DMS114 treated with DMSO at 0.1 percent for 48 hours (cell line): ENCODE measurements at regions not wholly inside any gene's neighbourhood (a gene's known extent, or its start where the extent isn't known, plus 50 kb on each side); places are given as distances from the start of the nearest gene placed in this dataset.

Source experiments
- DNase-seq: peaks from one replicate; lab custom pipeline; 2025; ENCODE audit not compliant: unreplicated experiment; lab: John Stamatoyannopoulos, UW

DNA sequence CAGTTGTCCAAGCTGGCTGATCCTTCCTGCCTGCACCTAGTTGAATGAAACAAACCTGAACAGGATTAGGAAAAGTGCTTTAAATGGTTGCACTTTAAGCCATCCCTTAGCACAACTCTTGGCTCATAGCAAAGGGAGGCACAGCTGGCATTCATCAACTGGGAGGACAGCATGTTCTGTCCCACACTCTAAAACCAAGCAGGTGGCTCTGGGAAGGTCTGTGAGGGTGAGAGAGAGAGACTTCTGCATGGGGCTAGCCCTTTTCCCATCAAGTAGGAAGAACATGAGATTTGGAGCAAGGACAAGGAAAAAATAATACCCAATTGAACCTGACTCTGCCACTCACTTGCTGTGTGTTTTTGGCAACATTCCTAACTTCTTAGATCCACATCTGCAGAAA, 140.9 kb upstream of the CCL2 start:
- no peak for DNase-seq

DNA sequence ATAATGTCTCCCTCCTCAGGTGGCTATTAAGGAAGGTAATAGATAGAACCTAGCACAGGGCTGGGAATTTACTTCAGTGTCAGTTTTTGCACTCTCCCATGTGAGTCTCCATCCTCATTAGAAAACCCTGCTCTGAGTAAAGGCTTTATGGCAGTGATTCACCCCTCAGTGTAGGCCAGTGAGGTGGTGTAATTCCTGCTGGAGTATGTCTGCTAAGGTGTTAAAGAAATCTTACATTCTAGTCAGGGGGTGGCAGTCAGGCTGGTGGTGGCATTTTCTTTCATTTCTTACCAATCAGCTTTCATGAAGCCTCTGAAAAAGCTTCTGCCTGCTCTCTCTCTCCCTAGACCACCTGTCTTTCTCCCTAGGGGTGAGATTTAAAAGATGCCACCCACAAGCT, 138.8 kb upstream of the CCL2 start:
- DNase-seq: no peak

DNA sequence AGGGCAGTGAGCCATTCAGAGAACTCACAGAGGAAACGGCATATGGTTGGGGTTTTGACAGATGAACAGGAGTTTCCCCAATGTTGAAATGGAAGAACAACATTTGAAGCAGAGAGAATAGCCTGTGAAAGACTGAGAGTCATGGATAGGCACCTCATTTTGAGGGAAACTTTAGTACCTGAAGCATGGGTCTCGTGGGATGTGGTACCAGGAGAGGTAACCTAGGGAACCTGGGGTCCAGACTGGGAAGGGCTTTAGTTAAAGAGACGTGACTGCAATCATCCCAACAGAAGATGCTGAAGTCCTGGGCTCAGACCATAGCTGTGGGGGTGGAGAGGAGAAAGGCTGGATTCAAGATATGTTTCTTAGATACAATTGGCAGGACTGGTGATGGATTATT, 137.8 kb upstream of the CCL2 start:
- no peak for DNase-seq

DNA sequence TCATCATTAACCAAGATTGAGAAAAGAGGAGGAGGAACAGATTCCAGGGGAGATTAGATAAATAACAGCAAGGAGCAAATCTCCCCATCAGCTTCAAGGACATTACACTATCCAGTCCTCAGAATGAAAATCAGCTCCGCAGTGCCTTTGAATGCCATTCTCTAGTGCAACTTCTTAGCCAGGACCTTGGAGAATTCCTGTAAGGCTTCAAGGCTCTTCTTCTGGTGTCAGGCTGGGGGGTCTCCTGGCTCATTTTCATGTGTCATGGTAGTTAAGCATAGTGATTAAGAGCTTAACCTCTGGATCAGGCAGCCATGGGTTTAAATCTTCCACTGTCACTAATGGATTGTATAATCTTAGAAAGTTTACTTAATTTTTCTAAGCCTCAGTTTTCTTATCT, 137.3 kb upstream of the CCL2 start:
- no peak for DNase-seq

DNA sequence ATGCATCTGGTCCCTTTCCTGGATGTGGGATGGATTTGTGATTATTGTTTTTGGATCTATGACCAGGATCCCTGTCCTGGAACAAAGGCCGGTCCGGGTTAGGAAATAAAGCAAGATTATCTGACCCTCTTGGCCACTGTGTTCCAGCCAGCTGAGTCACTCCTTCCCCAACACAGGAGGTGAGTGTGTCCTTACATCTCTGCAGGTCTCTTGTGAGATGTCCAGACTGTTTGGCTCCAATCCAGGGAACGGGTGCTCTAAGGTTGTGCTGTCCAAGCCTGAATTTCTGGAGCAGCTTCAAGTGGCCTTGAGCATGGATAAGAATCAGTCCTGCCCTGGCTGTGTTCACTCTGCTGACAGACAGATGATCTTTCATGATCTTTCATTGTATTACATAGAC, 136.5 kb upstream of the CCL2 start:
- no peak for DNase-seq

DNA sequence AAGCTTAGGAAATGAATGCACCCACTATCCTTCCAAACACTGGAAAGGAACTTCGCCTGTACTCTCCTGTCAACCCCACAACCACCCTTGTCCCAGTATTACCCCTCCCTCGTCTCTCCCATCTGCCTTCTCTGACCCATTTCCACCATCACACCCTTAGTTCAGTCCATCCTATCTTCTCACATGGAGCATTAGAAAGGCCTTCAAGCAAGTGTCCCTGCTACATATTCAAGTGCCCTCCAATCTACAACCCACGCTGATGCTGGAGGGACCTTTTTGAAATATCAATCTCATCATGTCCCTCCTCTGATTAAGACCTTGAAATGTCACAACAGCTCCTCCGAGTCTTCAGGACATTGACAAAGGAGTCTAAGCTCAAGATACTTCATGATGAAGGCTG, 133.8 kb upstream of the CCL2 start:
- no peak for DNase-seq

DNA sequence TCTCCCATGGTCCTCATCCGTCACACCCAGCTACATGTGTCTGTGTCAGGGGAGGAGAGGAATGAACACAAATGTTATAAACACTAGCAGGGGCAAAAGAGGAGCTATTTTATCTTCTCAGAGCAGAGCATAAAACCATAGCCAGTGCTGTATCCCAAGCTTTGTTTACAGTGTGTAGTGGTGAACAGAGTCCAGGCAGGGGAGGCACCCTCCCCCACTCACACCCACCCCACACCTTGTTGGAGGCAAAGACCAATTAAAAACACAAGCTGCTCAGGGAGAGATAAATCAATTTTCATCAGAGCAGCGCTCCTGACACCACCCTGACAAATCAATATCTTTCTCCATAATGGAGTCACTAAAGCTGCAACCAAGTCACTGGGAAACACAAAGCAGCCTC, 132.6 kb upstream of the CCL2 start:
- DNase-seq: no peak

DNA sequence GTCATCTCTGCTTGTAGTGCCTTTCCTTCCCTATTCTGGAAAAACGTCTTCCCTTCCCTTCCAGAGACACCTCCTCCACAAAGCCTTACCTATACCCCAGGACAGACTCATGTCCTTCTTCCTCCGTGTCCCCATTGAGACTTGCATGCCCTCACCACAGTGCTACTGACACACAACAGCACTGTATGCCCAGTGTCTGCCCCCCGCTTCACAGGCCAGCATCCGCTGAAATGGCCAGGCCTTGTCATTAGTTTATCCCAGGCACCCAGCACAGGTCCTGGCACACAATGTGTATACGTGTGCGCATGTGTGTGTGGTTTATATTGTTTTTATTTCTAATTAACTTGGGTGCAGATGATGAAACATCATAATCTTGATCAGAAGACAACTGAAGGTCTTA, 130.1 kb upstream of the CCL2 start:
- DNase-seq: no peak

DNA sequence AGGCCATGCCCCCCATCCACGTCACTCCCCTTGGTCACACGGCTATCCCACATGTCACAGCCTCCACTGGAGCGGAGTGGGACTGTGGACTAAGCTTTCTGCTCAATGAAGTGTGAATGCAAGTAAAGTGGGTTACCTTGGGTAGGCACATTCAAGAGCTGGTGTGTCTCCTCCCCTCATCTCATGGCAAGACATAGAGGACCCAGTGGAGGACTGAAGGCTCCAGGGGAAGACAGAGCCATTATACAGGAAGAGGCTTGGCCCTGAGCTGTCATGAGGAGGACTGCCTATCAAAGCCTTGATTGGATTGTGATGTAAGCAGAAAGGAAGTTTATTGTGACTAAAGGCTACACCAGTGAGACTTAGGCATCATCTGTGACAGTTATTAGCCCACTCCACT, 129.2 kb upstream of the CCL2 start:
- DNase-seq: no peak

DNA sequence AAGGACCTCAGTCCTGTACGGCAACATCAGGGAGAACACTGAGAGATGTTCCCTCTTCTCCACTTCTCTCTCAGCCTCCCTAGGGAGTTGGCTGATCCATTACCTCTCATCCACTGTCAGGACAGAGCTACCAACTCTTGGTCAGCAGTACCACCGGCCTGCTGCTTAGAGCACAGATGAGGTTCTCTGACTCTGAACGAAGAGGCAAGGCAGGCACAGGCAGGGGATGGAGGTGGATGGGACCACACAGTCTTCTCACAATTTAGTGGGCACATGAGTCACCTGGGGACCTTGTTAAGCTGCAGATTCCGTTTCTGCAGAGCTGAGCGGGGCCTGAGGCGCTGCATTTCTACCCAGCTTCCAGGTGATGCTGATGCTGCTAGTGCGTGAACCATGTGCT, 128.6 kb upstream of the CCL2 start:
- DNase-seq: no peak

DNA sequence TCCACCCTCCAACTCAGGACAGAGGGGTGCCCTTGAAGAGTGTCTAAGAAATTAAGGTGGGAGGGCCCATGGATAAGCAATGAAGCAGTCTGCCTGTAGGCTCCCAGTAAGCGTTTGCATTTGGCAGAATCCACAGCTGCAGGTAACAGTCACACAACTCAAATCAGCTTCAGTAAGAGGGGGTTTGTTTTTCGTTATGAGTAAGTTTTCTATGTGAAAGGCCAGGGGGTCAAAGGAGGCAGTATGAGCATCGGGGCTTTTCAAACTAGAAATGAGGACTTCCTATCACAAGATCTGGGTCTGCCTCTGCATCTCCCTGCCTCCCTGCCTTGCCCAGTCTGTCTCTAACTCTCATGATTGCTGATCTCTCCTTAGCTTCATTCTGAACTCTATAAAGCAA, 128.1 kb upstream of the CCL2 start:
- no peak for DNase-seq

DNA sequence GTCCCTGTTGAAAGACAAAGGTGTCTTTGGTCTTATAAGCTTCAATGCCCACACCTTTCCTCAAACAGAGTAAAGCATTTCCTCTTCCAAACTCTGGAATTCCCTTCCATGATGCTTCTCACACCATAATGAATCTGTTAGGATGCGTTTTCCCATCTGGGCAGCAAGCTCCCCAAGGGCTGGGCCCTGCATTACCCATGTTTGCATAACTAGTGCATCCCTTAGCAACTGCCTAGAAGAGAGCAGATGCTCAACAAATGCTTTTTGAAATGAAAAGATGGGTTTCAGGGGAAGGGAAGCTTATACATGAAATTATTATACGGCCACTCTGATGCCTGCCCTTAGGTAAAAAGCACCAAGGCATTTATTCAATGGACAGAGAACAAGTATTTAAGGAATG, 124.5 kb upstream of the CCL2 start:
- DNase-seq: no peak

DNA sequence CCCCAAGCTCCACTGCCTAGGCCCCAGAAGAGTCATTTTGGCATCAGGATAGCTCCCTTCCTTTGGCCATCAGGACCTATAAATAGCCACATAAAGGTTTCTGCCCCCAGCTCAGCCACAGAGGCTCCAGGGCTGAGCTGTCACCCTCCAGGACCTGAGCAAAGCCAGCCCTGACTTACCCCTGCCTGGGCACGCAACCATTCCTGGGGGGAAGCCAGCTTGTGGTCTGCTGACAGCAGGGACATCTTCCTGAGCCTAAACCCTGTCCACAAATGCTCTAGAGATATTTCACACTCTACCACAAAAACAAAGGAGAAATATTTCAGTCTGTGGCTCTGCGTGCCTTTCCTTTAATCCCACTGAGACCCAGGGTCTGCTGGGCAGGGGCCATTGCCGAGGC, 123.7 kb upstream of the CCL2 start:
- no peak for DNase-seq

DNA sequence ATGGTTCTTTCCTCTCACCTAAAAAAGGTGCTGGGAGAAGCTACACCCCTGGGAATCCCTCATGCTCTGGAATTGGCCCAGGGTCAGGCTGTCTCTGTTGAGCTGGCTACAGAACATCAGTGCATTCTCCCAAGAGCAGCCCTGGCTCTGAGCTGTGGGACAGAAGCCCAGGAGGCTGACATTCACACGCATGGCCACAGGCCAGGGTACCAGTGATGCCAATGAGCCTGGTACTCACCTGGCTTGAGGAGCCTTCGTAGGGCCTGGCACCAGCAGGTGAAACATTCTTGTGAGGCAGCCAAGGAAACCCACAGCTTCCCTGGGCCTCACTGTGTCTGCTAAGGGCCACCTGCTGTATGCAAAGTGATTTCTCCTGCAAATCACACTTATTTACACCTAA, 121.7 kb upstream of the CCL2 start:
- DNase-seq: no peak

DNA sequence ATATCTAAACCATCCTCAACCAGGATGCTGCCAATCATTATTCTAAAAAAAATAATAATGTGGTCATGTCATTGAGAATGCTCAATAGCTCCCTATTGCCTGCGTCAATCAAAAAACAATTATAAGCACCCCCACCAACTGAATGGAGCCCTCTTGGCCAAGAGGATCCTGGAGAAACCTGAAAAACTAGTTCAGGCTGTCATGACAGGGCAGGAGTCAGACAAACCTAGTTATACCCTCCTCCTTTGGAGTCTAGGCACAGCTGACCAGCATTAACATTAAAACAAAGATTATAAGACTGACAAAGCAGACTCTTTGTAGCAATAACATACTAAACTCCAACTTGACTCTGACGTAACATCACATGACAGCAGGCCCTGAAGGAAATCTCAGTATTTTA, 119.2 kb upstream of the CCL2 start:
- DNase-seq: no peak

DNA sequence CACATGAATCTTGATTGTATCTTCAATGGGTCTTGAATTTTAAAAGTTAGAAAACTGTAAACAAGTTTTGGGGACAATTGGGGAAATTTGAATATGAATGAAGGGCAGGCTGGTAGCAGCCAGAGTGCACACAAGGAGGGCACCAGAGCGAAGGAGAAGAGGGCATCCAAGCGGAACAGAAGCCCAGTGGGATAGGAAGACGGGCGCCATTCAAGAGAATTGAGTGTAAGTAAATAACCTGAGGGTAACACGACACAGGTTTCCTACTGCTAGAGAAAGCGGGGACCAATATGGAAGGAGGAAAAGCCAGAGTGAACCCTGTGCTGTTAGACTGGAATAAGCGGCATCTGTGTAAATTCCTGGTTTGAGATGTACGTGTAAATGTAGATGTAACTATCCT, 115.1 kb upstream of the CCL2 start:
- DNase-seq: no peak

DNA sequence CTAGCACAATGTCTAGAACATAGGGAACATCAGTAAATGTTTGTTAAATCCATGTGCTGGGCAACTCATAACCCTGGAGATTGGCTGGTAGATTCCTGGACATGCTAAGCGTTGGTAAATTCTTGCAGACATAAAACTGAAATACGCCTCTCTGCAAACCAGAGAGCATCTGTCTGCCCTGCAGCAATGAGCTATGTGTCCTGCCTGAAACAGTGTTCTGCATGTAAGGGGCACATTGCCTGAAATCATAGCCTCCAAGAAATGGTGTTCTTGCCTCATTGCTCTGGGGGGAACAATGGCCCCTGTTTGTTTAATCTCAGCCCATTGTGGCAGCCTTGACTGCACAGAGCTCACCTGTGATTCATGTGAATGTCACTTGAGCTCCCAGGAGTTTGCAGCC, 113.5 kb upstream of the CCL2 start:
- no peak for DNase-seq

DNA sequence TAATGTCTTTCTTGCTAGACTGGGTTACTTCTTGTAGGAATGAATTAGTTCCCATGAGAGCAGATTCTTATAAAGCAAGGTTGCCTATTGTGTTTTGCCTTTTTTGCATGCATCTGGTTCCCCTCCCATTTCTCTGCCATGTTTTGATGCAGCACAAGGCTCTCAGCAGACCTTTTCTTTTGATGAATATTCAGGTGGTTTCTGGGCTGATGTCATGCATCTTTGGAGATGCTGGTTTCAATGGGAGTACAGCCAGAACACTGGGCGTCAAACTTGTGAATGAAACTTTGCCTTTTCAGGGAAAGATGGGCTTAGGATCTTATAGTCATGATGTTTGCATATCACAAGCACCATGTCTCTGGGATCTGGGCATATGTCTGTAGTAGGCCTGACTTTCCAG, 111.7 kb upstream of the CCL2 start:
- DNase-seq: no peak

DNA sequence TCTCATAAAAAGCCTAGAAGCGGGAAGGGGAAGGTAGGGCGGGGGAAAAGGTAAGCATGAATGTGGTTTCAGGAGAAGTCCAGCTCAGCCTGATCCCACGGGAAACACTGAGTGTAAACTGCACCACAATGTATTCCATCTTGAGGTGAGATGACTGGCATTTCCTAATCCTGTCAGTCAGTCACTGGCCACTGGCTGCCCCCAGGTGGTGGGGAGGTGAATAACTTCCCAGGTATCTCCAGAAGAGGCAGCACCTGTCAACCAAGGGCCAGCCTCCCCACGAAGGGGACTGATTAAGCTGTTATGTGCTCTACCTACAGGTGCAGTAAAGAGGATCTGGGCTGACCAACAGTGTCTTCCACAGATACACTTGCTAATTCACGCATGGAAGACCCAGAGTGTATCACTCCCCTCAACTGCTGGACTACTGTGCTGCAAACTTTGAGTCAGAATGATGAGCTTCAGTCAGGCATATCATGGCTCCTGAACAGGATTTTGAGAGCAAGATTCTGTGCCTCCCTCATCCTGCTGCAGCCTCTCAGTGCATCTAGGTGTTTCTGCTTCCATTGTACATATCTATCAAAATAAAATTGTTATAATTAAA, 108.5 kb upstream of the CCL2 start:
- no peak for DNase-seq

DNA sequence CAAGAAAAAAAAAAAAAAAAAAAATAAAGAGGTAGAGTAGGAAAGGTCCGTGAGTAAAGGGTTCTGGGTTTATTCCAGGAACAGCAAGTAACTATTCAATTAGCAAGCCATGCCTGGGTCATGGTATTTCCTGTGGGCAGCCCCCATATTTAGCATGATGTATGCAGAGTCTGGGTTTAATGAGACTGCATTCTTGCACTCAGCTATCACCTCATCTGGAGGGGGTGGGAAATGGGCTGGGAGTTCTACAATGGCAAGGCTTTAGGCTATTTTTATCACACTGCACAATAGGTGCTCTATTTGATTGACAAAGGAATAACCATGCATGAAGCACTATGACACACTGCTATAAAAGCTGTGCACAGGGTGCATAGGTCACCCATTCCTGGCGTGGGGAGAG, 104.0 kb upstream of the CCL2 start:
- no peak for DNase-seq

DNA sequence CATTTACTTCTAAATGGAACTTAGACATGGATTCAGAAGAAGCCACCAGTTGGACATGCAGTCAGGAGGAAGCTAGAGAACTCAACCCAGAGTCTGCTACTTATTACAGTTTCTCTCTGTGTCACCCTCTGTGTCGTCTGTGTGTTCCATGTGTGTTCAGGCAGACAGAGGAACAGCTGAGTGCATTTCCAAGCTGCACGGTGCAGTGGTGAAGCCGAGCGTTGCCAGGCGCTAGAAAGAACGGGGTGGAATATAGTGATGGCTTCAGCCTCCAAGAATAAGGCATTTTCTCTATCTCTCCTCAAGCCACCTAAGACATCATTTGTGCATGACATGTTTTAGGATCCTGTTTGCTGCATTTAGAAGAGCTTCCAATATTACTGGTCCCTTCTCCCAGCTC, 101.1 kb upstream of the CCL2 start:
- DNase-seq: no peak

DNA sequence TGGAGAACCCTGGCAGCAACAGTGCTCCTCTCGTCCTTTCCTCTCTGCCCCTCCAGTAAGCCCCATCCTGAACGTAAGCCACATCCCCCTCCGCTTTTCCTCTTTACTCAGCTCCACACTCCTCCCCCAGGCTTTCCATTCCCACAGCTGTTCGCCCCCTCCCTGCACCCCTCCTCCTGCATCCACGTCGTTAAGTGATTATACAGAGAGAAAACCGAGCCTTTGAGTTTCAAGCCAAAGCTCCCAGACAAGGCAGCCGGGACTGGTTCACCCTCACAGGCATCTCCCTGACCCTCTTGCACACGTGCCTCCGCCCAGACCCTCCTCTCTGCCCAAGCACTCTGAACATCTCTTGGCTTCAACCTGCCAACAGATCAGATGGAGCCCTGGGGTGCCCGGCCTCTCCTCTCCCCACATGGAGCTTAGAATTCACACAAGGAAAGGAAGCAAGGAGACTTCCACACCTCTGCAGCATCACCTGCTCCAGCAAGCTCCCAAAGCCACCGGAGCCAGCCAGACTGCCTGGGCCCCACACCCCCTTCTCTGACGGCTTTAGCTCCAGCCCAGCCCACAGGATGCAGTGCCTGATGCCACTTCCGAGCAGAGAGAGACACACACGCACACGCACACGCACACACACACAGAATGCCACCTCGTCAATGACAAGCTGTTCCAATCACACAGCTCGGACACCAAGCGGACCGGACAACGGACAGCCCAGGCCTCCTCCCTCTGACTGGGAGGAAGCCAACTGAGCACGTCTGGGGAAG, 99.9 kb upstream of the CCL2 start:
- DNase-seq: no peak

DNA sequence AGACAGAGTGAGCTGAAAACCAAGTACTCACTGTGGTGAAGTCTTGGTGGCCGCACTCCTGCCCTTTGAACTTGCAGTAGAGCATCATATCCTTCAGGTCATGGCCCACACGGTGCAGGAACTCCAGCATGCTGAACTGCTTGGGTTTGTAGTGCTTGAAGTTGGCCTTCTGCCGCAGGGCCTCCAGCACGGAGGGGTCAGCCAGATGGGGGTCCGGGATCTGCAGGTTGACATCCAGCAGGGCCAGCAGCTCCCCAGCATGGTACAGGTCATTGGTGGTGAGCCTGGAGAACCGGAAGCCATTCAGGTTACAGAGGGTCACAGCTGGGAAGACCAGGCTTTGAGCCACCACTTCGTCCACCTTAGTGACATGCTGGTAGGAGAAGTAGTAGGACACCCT, 99.1 kb upstream of the CCL2 start:
- no peak for DNase-seq
